ENCODE measurements at regions not wholly inside any gene's neighbourhood (a gene's known extent, or its start where the extent isn't known, plus 50 kb on each side); places are given as distances from the start of the nearest gene placed in this dataset.

DNA sequence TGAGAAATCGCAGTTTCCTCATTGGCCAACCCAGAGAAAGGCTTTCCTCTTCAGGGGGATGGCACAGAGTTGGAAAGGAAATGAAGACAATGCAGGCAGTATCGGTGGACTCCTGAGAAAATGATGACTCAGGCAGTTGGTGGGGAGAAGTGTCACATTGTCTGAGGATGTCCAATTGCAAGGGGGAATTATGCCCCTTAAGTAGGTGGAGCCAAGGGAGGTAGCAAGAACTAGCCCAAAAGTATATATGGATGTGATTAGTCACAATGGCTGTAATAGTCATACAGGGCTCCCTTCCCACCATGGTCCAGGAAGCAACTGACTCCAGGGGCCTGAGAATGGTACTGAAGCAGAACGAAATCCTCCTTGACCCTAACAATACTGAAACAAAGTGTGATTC lies 58.3 kb upstream of the EGFR start:
- no peak for DNase-seq

DNA sequence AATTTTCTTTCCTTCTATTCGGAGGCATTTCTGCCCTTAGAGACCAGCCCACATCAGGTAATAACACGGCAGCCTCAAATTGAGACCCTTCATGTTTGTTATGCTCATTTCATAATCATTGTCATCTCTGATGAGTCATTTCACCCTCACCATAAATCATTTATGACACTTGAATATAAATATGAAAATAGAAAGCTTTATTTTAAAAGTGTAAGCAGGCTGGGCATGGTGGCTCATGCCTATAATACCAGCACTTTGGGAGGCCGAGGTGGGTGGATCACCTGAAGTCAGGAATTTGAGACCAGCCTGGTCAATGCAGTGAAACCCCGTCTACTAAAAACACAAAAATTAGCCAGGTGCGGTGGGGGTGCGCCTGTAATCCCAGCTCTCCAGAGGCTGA lies 57.4 kb upstream of the EGFR start:
- no peak for DNase-seq

DNA sequence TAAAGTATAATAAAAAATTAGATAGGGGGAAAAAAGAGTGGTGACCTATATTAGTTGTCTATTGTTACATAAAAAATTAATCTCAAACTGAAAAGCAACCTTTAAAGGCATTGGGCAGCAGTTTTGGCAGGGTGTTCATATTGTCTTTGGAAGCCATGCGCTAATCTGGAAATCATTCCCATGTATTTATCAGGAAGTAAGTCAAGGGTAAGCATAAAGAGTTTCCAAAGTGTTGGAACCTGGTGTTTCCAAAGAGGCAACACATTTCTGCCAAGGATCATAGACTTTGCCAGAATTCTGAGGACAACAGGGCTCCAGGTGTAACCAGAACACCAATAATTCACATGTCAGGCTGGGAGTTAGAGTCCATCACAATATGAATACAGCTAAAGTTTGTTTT lies 55.7 kb upstream of the EGFR start:
- no peak for DNase-seq

- DNase-seq: no peak
Measured at GRCh38 chr7:54964136-54964535, 54.7 kb upstream of the EGFR start.

- DNase-seq: no peak
Measured at GRCh38 chr7:54967377-54967776, 51.4 kb upstream of the EGFR start.

DNA sequence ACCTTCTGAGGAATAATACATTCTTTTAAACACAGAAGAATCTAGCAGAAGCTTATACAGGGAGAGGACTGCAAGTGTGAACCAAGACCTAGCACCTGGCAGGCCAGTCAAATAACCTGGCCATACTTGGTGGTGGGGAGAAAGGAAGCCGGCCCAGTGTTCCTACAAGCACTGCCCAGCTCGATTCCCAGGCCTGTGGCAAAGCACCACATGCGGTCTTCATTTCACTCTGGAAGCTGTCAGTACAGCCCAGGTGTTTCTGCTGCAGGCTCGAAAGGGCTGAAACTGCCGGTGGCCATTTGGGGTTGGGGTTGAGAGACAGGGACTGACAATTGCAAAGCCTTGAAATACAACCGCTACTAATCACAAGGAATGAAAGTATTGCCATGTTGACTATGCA lies 50.8 kb upstream of the EGFR start:
- no peak for DNase-seq
